SU-DHL-6 (cell line): ENCODE measurements at regions not wholly inside any gene's neighbourhood (a gene's known extent, or its start where the extent isn't known, plus 50 kb on each side); places are given as distances from the start of the nearest gene placed in this dataset.

Experiments used
- H2AFZ ChIP-seq: fragments of 200-600 bp; sonication (generic); 2 replicates; pipeline ENCODE4 v1.6.1; 2014; ENCODE audit warnings: low read depth, mild to moderate bottlenecking, moderate library complexity, mixed read lengths, antibody characterized with exemption, low read length; ENCODE audit not compliant: severe bottlenecking
- H3F3A ChIP-seq: fragments of 200-600 bp; shearing (Covaris generic); 2 replicates; pipeline ENCODE4 v1.6.0; 2016; ENCODE audit warnings: antibody characterized with exemption, mild to moderate bottlenecking; ENCODE audit not compliant: insufficient read depth
- H3K27ac ChIP-seq: fragments of 200-600 bp; sonication (generic); 2 replicates; pipeline ENCODE4 v1.5.1; 2016; ENCODE audit warnings: low read depth, mild to moderate bottlenecking, low read length, moderate library complexity, mixed read lengths
- H3K27me3 ChIP-seq: fragments of 200-600 bp; sonication (generic), shearing (Covaris generic); 2 replicates; pipeline ENCODE4 v1.6.0; 2014; ENCODE audit warnings: mild to moderate bottlenecking, low read length
- H3K36me3 ChIP-seq: fragments of 200-600 bp; sonication (generic); 2 replicates; pipeline ENCODE4 v1.6.1; 2014; ENCODE audit warnings: mild to moderate bottlenecking, low read length, mixed read lengths
- H3K4me2 ChIP-seq: fragments of 300-600, 200-600 bp; shearing (Covaris generic), sonication (generic); 2 replicates; pipeline ENCODE4 v1.6.0; 2014; ENCODE audit warnings: low read length, low read depth, mild to moderate bottlenecking; ENCODE audit not compliant: poor library complexity, severe bottlenecking
- H3K4me3 ChIP-seq: fragments of 200-600 bp; sonication (generic); 2 replicates; pipeline ENCODE4 v1.5.1; 2014; ENCODE audit warnings: antibody characterized with exemption, low read length, mild to moderate bottlenecking, mixed read lengths; ENCODE audit not compliant: insufficient read depth, poor library complexity, severe bottlenecking
- H3K79me2 ChIP-seq: fragments of 200-600 bp; sonication (generic); 2 replicates; pipeline ENCODE4 v1.6.1; 2014; ENCODE audit warnings: mild to moderate bottlenecking, low read length, moderate library complexity; ENCODE audit not compliant: insufficient read depth
- H3K9ac ChIP-seq: fragments of 200-600 bp; sonication (generic); 2 replicates; pipeline ENCODE4 v1.7.0; 2014; ENCODE audit warnings: mild to moderate bottlenecking, low read length
- H3K9me2 ChIP-seq: fragments of 200-600 bp; sonication (generic); replicated peaks from 2 replicates; pipeline ENCODE4 v1.6.1; 2014; ENCODE audit warnings: low read length; ENCODE audit not compliant: insufficient read depth
- H3K9me3 ChIP-seq: fragments of 200-600 bp; sonication (generic); 2 replicates; pipeline ENCODE4 v1.6.1; 2014; ENCODE audit warnings: low read length, mixed read lengths; ENCODE audit not compliant: insufficient read depth
- H4K20me1 ChIP-seq: fragments of 200-600 bp; sonication (generic); 2 replicates; pipeline ENCODE4 v1.6.1; 2014; ENCODE audit warnings: low read depth, mild to moderate bottlenecking, antibody characterized with exemption, low read length, moderate library complexity, mixed read lengths
- EZH2phosphoT487 ChIP-seq: fragments of 200-600 bp; sonication (generic), shearing (Covaris generic); conservative IDR thresholded peaks from 2 replicates; pipeline ENCODE4 v1.6.1; 2018; ENCODE audit warnings: mild to moderate bottlenecking, antibody characterized with exemption, low read length, moderate library complexity, mixed read lengths
- TF ChIP-seq, protein P1 (sequence below): fragments of 200-600 bp; sonication (generic); IDR thresholded peaks from one replicate; pipeline ENCODE4 v1.5.1; 2017; ENCODE audit warnings: antibody characterized with exemption, mild to moderate bottlenecking, low read length, moderate library complexity; ENCODE audit not compliant: insufficient read depth, poor library complexity, severe bottlenecking

DNA sequence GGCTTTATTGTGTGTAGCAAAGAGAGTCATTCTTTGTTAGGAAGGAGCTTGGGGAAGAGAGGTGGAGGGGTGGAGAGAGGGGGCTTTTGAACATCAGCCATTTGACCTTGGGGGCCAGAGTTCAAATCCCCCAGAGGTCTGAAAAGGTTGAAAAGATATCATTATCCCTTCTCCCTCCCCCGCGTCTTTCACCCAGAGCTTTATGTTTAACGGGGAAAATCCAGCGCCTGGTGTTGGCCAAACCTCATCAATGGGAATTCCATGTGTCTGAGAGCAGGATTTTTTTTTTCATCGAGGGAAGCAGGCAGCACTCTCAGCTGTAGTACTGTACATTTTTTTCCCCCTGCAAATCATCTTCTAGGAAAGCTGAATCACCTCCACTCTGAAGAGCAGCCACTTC lies 122.4 kb upstream of the HSD17B12 start:
- Histone ChIP-seq H4K20me1 (no peaks in the 10 kb centered on the region), H3F3A (no peaks in the 10 kb centered on the region), H3K79me2 (no peaks in the 10 kb centered on the region), H3K27me3 (no peaks in the 10 kb centered on the region; the same call in 1 of the 2 replicates), H3K27ac (no peak overlapping the region), H3K9me3 (no peaks in the 10 kb centered on the region), H2AFZ (no peak overlapping the region), H3K9me2 (no peaks in the 10 kb centered on the region), H3K4me3 (no peak overlapping the region), H3K4me2 (no peak overlapping the region), H3K9ac (no peak overlapping the region), H3K36me3 (no peaks in the 10 kb centered on the region)
- no peak for TF ChIP-seq EZH2phosphoT487
- TF ChIP-seq, protein P1, sequence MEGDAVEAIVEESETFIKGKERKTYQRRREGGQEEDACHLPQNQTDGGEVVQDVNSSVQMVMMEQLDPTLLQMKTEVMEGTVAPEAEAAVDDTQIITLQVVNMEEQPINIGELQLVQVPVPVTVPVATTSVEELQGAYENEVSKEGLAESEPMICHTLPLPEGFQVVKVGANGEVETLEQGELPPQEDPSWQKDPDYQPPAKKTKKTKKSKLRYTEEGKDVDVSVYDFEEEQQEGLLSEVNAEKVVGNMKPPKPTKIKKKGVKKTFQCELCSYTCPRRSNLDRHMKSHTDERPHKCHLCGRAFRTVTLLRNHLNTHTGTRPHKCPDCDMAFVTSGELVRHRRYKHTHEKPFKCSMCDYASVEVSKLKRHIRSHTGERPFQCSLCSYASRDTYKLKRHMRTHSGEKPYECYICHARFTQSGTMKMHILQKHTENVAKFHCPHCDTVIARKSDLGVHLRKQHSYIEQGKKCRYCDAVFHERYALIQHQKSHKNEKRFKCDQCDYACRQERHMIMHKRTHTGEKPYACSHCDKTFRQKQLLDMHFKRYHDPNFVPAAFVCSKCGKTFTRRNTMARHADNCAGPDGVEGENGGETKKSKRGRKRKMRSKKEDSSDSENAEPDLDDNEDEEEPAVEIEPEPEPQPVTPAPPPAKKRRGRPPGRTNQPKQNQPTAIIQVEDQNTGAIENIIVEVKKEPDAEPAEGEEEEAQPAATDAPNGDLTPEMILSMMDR: no peak

DNA sequence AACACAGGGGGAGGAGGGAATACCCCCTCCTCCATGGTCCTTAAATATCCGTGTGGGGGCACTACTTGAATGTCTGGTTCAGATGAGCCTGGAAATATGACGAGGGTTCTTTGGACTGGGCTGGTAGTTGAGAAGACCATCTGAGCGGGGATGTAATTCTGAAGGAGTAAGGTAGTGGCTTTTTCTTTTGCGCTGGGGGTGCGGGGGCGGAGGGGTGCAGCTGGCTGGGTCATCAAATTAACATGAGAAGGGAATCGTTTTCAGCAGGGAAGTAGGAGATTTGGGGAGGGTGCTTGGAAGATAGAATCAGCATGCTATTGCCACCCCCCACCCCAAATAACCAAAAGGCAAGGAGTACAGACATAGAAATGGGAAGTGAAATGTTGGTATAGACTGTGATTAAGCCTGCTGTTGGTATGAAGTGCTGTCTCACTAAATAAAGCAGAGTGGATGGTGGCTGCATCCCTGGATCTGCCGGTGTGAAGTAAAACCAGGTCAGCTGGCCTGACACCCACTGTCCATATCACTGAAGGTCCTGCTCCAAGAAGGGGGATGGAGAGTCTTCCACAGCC lies 121.9 kb upstream of the HSD17B12 start:
- Histone ChIP-seq H3K9ac (no peak overlapping the region), H3F3A (no peaks in the 10 kb centered on the region), H3K4me2 (no peak overlapping the region), H3K27ac (no peak overlapping the region), H3K9me2 (no peaks in the 10 kb centered on the region), H3K36me3 (no peaks in the 10 kb centered on the region), H2AFZ (no peak overlapping the region), H3K27me3 (no peaks in the 10 kb centered on the region; the same call in 1 of the 2 replicates), H3K9me3 (no peaks in the 10 kb centered on the region), H4K20me1 (no peaks in the 10 kb centered on the region), H3K79me2 (no peaks in the 10 kb centered on the region), H3K4me3 (no peak overlapping the region)
- TF ChIP-seq, protein P1: no peak
- TF ChIP-seq EZH2phosphoT487: no peak

DNA sequence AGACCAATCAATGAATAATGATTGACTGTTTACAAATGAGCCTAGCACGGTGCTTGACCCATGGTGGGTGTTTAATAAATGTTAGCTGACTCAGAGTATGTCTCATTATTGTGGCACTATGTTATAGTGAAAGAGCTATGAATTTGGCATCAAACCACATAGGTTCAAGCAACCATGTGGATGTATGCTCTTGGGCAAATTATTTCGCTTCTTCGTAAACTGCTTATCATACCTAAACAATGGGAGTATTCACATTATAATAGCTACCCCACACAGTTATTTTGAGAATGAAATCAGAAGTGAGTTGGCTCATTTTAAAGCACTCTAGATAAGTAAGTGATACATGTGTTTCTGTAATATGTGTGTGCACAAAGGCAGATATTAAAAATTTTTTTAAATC lies 118.7 kb upstream of the HSD17B12 start:
- Histone ChIP-seq H3F3A (no peaks in the 10 kb centered on the region), H3K9me3 (no peaks in the 10 kb centered on the region), H3K36me3 (no peaks in the 10 kb centered on the region), H3K9ac (no peak overlapping the region), H3K4me3 (no peak overlapping the region), H2AFZ (no peak overlapping the region), H3K27ac (no peak overlapping the region), H3K9me2 (no peaks in the 10 kb centered on the region), H3K27me3 (no peaks in the 10 kb centered on the region; the same call in 1 of the 2 replicates), H3K79me2 (no peaks in the 10 kb centered on the region), H4K20me1 (no peaks in the 10 kb centered on the region), H3K4me2 (no peak overlapping the region)
- no peak for TF ChIP-seq EZH2phosphoT487
- TF ChIP-seq, protein P1: no peak
